ENCODE measurements at regions not wholly inside any gene's neighbourhood (a gene's known extent, or its start where the extent isn't known, plus 50 kb on each side); places are given as distances from the start of the nearest gene placed in this dataset.

- Mint-ChIP-seq H3K27ac (ENCODE audit: unreplicated experiment) (no peak overlapping the region), H3K36me3 (ENCODE audit: low read depth) (no peaks in the 10 kb centered on the region), H3K4me3 (ENCODE audit: unreplicated experiment) (no peak overlapping the region), H3K9me3 (ENCODE audit: low read depth) (peaks cover 6% of the 10 kb centered on the region), H3K27me3 (ENCODE audit: low read depth) (no peaks in the 10 kb centered on the region), H3K4me1 (ENCODE audit: low read depth) (no peaks in the 10 kb centered on the region)
- DNase-seq (ENCODE audit: low spot score), result no peak
- TF ChIP-seq, protein P1, sequence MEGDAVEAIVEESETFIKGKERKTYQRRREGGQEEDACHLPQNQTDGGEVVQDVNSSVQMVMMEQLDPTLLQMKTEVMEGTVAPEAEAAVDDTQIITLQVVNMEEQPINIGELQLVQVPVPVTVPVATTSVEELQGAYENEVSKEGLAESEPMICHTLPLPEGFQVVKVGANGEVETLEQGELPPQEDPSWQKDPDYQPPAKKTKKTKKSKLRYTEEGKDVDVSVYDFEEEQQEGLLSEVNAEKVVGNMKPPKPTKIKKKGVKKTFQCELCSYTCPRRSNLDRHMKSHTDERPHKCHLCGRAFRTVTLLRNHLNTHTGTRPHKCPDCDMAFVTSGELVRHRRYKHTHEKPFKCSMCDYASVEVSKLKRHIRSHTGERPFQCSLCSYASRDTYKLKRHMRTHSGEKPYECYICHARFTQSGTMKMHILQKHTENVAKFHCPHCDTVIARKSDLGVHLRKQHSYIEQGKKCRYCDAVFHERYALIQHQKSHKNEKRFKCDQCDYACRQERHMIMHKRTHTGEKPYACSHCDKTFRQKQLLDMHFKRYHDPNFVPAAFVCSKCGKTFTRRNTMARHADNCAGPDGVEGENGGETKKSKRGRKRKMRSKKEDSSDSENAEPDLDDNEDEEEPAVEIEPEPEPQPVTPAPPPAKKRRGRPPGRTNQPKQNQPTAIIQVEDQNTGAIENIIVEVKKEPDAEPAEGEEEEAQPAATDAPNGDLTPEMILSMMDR (IDR thresholded peaks at IDR 0.05), result no peak
Observed at GRCh38 chr15:35299059-35299735, 214.1 kb upstream of the NANOGP8 start.

GRCh38 chr15:35298509-35298908, 213.4 kb upstream of the NANOGP8 start:
- Mint-ChIP-seq H3K27ac (ENCODE audit: unreplicated experiment) (no peak overlapping the region), H3K4me3 (ENCODE audit: unreplicated experiment) (no peak overlapping the region), H3K9me3 (ENCODE audit: low read depth) (peaks cover 6% of the 10 kb centered on the region)

GRCh38 chr15:35293353-35294130, 208.4 kb upstream of the NANOGP8 start:
- Mint-ChIP-seq H3K4me1 (ENCODE audit: low read depth) (peaks cover 10% of the 10 kb centered on the region), H3K4me3 (ENCODE audit: unreplicated experiment) (no peak overlapping the region)
- no peak for DNase-seq (ENCODE audit: low spot score)

More at GRCh38 chr15:35298509-35298908, 213.4 kb upstream of the NANOGP8 start:
- peaks cover 2% of the 10 kb centered on the region for H3K4me1 Mint-ChIP-seq (ENCODE audit: low read depth)
- TF ChIP-seq, protein P1 (IDR thresholded peaks at IDR 0.05), result no peak
- no peaks in the 10 kb centered on the region for H3K36me3 Mint-ChIP-seq (ENCODE audit: low read depth)
- DNase-seq (ENCODE audit: low spot score), result no peak
- H3K27me3 Mint-ChIP-seq (ENCODE audit: low read depth), result no peaks in the 10 kb centered on the region

DNA sequence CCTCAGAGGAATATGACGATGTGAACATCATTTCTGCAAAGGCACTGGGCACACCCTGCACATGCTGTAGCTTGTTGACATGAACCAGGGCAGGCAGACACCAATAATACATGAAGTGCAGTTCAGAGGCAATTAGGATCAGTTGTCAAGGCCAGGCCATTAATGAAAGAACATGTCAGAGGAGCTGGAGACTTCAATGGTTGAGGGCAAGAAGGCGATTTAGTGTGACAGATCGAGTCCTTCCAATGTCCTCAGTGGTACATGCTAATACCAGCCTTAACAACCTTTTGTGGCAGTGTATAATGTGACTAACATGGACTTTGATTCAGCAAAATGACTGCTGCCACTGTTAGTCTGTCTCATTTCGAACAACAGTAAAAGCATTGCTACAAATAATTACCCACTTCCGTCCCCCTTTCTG, 205.2 kb upstream of the NANOGP8 start:
- Mint-ChIP-seq H3K4me3 (ENCODE audit: unreplicated experiment) (no peak overlapping the region), H3K4me1 (ENCODE audit: low read depth) (peaks cover 10% of the 10 kb centered on the region), H3K36me3 (ENCODE audit: low read depth) (no peaks in the 10 kb centered on the region), H3K9me3 (ENCODE audit: low read depth) (peaks cover 5% of the 10 kb centered on the region), H3K27me3 (ENCODE audit: low read depth) (no peaks in the 10 kb centered on the region), H3K27ac (ENCODE audit: unreplicated experiment) (no peak overlapping the region)
- TF ChIP-seq, protein P1 (IDR thresholded peaks at IDR 0.05), result no peak
- no peak for DNase-seq (ENCODE audit: low spot score)

More at GRCh38 chr15:35293353-35294130, 208.4 kb upstream of the NANOGP8 start:
- Mint-ChIP-seq H3K27me3 (ENCODE audit: low read depth) (no peaks in the 10 kb centered on the region), H3K27ac (ENCODE audit: unreplicated experiment) (no peak overlapping the region), H3K9me3 (ENCODE audit: low read depth) (peaks cover 6% of the 10 kb centered on the region), H3K36me3 (ENCODE audit: low read depth) (no peaks in the 10 kb centered on the region)
- TF ChIP-seq, protein P1 (IDR thresholded peaks at IDR 0.05), result peak; percentile 56

- no peaks in the 10 kb centered on the region for H3K9me3 Mint-ChIP-seq (ENCODE audit: low read depth)
- no peaks in the 10 kb centered on the region for H3K36me3 Mint-ChIP-seq (ENCODE audit: low read depth)
- H3K27ac Mint-ChIP-seq (ENCODE audit: unreplicated experiment), result no peak overlapping the region
- H3K4me1 Mint-ChIP-seq (ENCODE audit: low read depth), result peaks cover 10% of the 10 kb centered on the region
- TF ChIP-seq, protein P1 (IDR thresholded peaks at IDR 0.05), result peak; percentile 95
- no peak overlapping the region for H3K4me3 Mint-ChIP-seq (ENCODE audit: unreplicated experiment)
- no peak for DNase-seq (ENCODE audit: low spot score)
- no peaks in the 10 kb centered on the region for H3K27me3 Mint-ChIP-seq (ENCODE audit: low read depth)
Observed at GRCh38 chr15:35289024-35289617, 204.0 kb upstream of the NANOGP8 start.
